ENCODE measurements at regions not wholly inside any gene's neighbourhood (a gene's known extent, or its start where the extent isn't known, plus 50 kb on each side); places are given as distances from the start of the nearest gene placed in this dataset.

DNA sequence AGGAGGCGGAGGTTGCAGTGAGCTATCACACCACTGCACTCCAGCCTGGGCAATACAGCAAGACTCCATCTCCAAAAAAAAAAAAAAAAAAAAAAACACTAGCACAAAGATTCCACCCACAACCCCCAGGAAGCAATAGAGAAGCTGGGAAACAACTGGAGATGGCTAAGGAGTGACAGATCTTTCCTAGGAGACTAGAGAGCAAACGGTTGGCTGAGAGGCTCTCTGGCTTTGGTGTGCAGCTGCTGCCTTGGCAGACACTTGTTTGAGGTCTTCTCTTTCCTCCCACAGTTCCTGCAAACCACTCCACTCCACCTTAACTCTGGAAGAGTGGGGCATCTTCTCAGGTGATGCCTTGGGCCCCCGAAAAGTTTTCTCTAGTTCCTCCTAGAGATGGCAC is 78.5 kb upstream of the LANCL2 start:
- Histone ChIP-seq H3K9ac (ENCODE audit: low read depth, low read length, poor library complexity, severe bottlenecking) (no peak overlapping the region), H2AFZ (ENCODE audit: low read length) (no peak overlapping the region), H3K9me2 (replicated peaks; ENCODE audit: low read depth, low read length) (no peaks in the 10 kb centered on the region), H3K4me3 (ENCODE audit: low read length, poor library complexity, severe bottlenecking) (no peak overlapping the region), H3K4me2 (ENCODE audit: low read depth, low read length, poor library complexity, severe bottlenecking) (no peak overlapping the region), H3K27me3 (ENCODE audit: insufficient read depth, low read length, poor library complexity, severe bottlenecking) (no peaks in the 10 kb centered on the region), H3K79me2 (ENCODE audit: insufficient read depth, low read length) (no peaks in the 10 kb centered on the region), H4K20me1 (ENCODE audit: insufficient read depth, low read length, poor library complexity, severe bottlenecking) (no peaks in the 10 kb centered on the region), H3K36me3 (ENCODE audit: insufficient read depth, low read length) (no peaks in the 10 kb centered on the region), H3K9me3 (ENCODE audit: insufficient read depth, low read depth, low read length) (no peaks in the 10 kb centered on the region), H3K4me1 (ENCODE audit: insufficient read depth, low read length, poor library complexity, severe bottlenecking) (no peaks in the 10 kb centered on the region), H3F3A (ENCODE audit: low read depth) (no peaks in the 10 kb centered on the region)
- TF ChIP-seq, protein P1, sequence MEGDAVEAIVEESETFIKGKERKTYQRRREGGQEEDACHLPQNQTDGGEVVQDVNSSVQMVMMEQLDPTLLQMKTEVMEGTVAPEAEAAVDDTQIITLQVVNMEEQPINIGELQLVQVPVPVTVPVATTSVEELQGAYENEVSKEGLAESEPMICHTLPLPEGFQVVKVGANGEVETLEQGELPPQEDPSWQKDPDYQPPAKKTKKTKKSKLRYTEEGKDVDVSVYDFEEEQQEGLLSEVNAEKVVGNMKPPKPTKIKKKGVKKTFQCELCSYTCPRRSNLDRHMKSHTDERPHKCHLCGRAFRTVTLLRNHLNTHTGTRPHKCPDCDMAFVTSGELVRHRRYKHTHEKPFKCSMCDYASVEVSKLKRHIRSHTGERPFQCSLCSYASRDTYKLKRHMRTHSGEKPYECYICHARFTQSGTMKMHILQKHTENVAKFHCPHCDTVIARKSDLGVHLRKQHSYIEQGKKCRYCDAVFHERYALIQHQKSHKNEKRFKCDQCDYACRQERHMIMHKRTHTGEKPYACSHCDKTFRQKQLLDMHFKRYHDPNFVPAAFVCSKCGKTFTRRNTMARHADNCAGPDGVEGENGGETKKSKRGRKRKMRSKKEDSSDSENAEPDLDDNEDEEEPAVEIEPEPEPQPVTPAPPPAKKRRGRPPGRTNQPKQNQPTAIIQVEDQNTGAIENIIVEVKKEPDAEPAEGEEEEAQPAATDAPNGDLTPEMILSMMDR (conservative IDR thresholded peaks at IDR 0.05; ENCODE audit: low read length), result no peak
- TF ChIP-seq EZH2phosphoT487 (IDR thresholded peaks at IDR 0.05; ENCODE audit: borderline replicate concordance), result no peak

DNA sequence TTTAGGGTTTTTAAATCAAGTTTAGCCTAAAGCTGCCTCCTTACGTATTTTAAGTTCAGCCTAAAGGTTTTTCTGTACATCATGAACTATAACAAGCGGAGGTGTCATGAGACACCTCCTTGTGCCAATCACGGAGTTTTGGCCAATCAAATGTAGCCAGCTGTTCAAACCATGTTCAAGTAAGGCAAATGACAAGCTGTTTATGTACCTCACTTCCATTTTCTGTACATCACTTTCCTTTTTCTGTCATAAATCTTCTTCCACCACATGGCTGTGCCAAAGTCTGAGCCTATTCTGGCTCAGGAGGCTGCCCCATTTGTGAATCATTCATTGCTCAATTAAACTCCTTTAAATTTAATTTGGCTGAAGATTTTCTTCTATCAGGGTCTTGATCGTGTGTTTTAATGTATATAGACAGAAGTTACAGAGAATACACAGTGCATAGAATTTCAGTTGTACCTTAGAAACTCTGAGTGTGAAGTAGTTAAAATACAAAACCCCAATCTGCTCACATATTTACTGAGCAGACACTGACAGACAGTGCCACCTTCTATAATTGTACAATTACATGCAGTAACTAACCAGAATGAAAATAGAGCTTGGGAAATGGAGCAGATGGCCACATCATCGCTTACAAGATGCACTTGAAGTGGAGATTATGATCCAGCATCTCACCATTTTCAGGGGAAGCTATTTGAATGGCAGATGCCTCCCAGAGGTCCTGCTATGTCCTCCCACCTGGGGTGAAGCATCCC is 76.9 kb upstream of the LANCL2 start:
- TF ChIP-seq EZH2phosphoT487 (IDR thresholded peaks at IDR 0.05; ENCODE audit: borderline replicate concordance), result no peak
- TF ChIP-seq, protein P1 (conservative IDR thresholded peaks at IDR 0.05; ENCODE audit: low read length), result no peak
- Histone ChIP-seq H3K9me3 (ENCODE audit: insufficient read depth, low read depth, low read length) (no peaks in the 10 kb centered on the region), H3F3A (ENCODE audit: low read depth) (no peaks in the 10 kb centered on the region), H3K4me2 (ENCODE audit: low read depth, low read length, poor library complexity, severe bottlenecking) (no peak overlapping the region), H4K20me1 (ENCODE audit: insufficient read depth, low read length, poor library complexity, severe bottlenecking) (no peaks in the 10 kb centered on the region), H3K27me3 (ENCODE audit: insufficient read depth, low read length, poor library complexity, severe bottlenecking) (no peaks in the 10 kb centered on the region), H3K4me1 (ENCODE audit: insufficient read depth, low read length, poor library complexity, severe bottlenecking) (no peaks in the 10 kb centered on the region), H3K4me3 (ENCODE audit: low read length, poor library complexity, severe bottlenecking) (no peak overlapping the region), H2AFZ (ENCODE audit: low read length) (no peak overlapping the region), H3K9ac (ENCODE audit: low read depth, low read length, poor library complexity, severe bottlenecking) (no peak overlapping the region), H3K36me3 (ENCODE audit: insufficient read depth, low read length) (no peaks in the 10 kb centered on the region), H3K9me2 (replicated peaks; ENCODE audit: low read depth, low read length) (no peaks in the 10 kb centered on the region), H3K79me2 (ENCODE audit: insufficient read depth, low read length) (no peaks in the 10 kb centered on the region)

DNA sequence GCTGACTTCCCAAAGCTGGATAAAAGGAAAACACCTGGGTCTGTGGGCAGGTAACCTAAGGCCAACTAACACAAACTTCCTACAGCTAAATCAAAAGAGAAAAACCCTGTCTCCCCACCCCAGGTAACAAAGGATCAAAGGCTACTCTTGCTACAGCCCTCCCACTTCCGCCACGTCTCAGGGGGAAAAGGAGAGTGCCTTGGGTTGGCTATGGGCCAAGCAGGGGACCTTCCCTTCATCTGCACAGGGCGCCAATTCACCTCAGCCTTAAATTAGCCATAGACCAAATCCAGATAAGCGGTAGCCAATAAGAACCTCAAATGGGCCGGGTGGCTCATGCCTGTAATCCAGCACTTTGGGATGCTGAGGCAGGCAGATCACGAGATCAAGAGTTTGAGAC is 69.1 kb upstream of the LANCL2 start:
- H3K9me2 ChIP-seq (replicated peaks; ENCODE audit: low read depth, low read length), result no peaks in the 10 kb centered on the region
- no peak overlapping the region for H3K4me2 ChIP-seq (ENCODE audit: low read depth, low read length, poor library complexity, severe bottlenecking)
- no peak for TF ChIP-seq EZH2phosphoT487 (IDR thresholded peaks at IDR 0.05; ENCODE audit: borderline replicate concordance)
- TF ChIP-seq, protein P1 (conservative IDR thresholded peaks at IDR 0.05; ENCODE audit: low read length), result no peak
- H3K79me2 ChIP-seq (ENCODE audit: insufficient read depth, low read length), result no peaks in the 10 kb centered on the region
- no peak overlapping the region for H3K4me3 ChIP-seq (ENCODE audit: low read length, poor library complexity, severe bottlenecking)
- no peaks in the 10 kb centered on the region for H3K27me3 ChIP-seq (ENCODE audit: insufficient read depth, low read length, poor library complexity, severe bottlenecking)
- H3K9ac ChIP-seq (ENCODE audit: low read depth, low read length, poor library complexity, severe bottlenecking), result no peak overlapping the region
- H3K36me3 ChIP-seq (ENCODE audit: insufficient read depth, low read length), result no peaks in the 10 kb centered on the region
- H2AFZ ChIP-seq (ENCODE audit: low read length), result no peak overlapping the region
- H3F3A ChIP-seq (ENCODE audit: low read depth), result no peaks in the 10 kb centered on the region
- no peaks in the 10 kb centered on the region for H4K20me1 ChIP-seq (ENCODE audit: insufficient read depth, low read length, poor library complexity, severe bottlenecking)
- no peaks in the 10 kb centered on the region for H3K9me3 ChIP-seq (ENCODE audit: insufficient read depth, low read depth, low read length)
- no peaks in the 10 kb centered on the region for H3K4me1 ChIP-seq (ENCODE audit: insufficient read depth, low read length, poor library complexity, severe bottlenecking)
